Ascending aorta (tissue), 2 donors: ENCODE measurements at regions not wholly inside any gene's neighbourhood (a gene's known extent, or its start where the extent isn't known, plus 50 kb on each side); places are given as distances from the start of the nearest gene placed in this dataset.

Experiments used
- DNase-seq, 2 donors: peaks; one replicate each; pipeline ENCODE4 v3.0.0-alpha.2; 2019; ENCODE audit warnings: low spot score in 2 of 2
- H3K27ac ChIP-seq, 2 donors: fragments of 200-600 bp; sonication (generic); one replicate each; pipeline ENCODE4 v1.5.1; 2016 to 2017; ENCODE audit warnings: mild to moderate bottlenecking in 1 of 2
- H3K27me3 ChIP-seq: fragments of 200-600 bp; sonication (generic); one replicate; pipeline ENCODE4 v1.5.1; 2017
- H3K36me3 ChIP-seq, 2 donors: fragments of 200-600 bp; sonication (generic); one replicate each; pipeline ENCODE4 v1.5.1; 2016
- H3K4me1 ChIP-seq, 2 donors: fragments of 200-600 bp; sonication (generic); one replicate each; pipeline ENCODE4 v1.5.1; 2016 to 2017; ENCODE audit warnings: mild to moderate bottlenecking in 1 of 2
- H3K4me3 ChIP-seq, 2 donors: fragments of 200-600 bp; sonication (generic); one replicate each; pipeline ENCODE4 v1.5.1; 2016 to 2017; ENCODE audit warnings: mild to moderate bottlenecking in 1 of 2
- H3K9me3 ChIP-seq, 2 donors: fragments of 200-600 bp; sonication (generic); one replicate each; pipeline ENCODE4 v1.5.1; 2016
- CTCF ChIP-seq, 3 experiments: fragments of 200-600 bp in 2 of 3; fragments of 450-650 bp in 1 of 3; sonication (generic) in 2 of 3; IDR thresholded peaks; one replicate each; pipeline ENCODE4 v1.5.1; 2016 to 2019; ENCODE audit warnings: antibody characterized with exemption in 3 of 3, mild to moderate bottlenecking in 1 of 3, moderate library complexity in 1 of 3
- intact Hi-C: fragments of 100-400 bp; cut with DNase I; formaldehyde crosslinking; loops from one replicate; pipeline ENCODE4 v1.15.1; 2023

- Histone ChIP-seq H3K27me3 (no peaks in the 10 kb centered on the region), H3K4me3 (no peak overlapping the region), H3K4me1 (no peaks in the 10 kb centered on the region), H3K9me3 (peaks cover 0 to 6% of the 10 kb centered on the region in 2 donors), H3K36me3 (no peaks in the 10 kb centered on the region), H3K27ac (no peak overlapping the region)
- no peak for DNase-seq
- intact Hi-C loops, result no loop called here
- TF ChIP-seq CTCF (IDR thresholded peaks at IDR 0.05), result no peak
Observed at GRCh38 chr1:56310945-56311344, 268.4 kb downstream of the PLPP3 start.

GRCh38 chr1:56309065-56309464 is 270.3 kb downstream of the PLPP3 start:
- H3K27ac ChIP-seq, result no peak overlapping the region
- no peak overlapping the region for H3K4me3 ChIP-seq
- H3K27me3 ChIP-seq, result no peaks in the 10 kb centered on the region
- H3K9me3 ChIP-seq, result peaks cover 0 to 5% of the 10 kb centered on the region in 2 donors
- TF ChIP-seq CTCF (IDR thresholded peaks at IDR 0.05), result no peak
- H3K36me3 ChIP-seq, result no peaks in the 10 kb centered on the region
- intact Hi-C loops, result no loop called here
- no peak for DNase-seq
- no peaks in the 10 kb centered on the region for H3K4me1 ChIP-seq

GRCh38 chr1:56304975-56305374 is 274.4 kb downstream of the PLPP3 start:
- no peak for DNase-seq
- no peak overlapping the region for H3K4me3 ChIP-seq
- H3K9me3 ChIP-seq, result no peaks in the 10 kb centered on the region
- no peaks in the 10 kb centered on the region for H3K27me3 ChIP-seq
- TF ChIP-seq CTCF (IDR thresholded peaks at IDR 0.05), result no peak
- intact Hi-C loops, result no loop called here
- H3K4me1 ChIP-seq, result no peaks in the 10 kb centered on the region
- H3K36me3 ChIP-seq, result no peaks in the 10 kb centered on the region
- H3K27ac ChIP-seq, result no peak overlapping the region

- Histone ChIP-seq H3K9me3 (no peaks in the 10 kb centered on the region), H3K4me3 (no peak overlapping the region), H3K4me1 (no peaks in the 10 kb centered on the region), H3K27me3 (no peaks in the 10 kb centered on the region), H3K36me3 (no peaks in the 10 kb centered on the region), H3K27ac (no peak overlapping the region)
- intact Hi-C loops, result no loop called here
- no peak for DNase-seq
- no peak for TF ChIP-seq CTCF (IDR thresholded peaks at IDR 0.05)
Observed at GRCh38 chr1:56303805-56304204, 275.6 kb downstream of the PLPP3 start.

GRCh38 chr1:56302878-56303277 is 276.5 kb downstream of the PLPP3 start:
- DNase-seq, result no peak
- H3K27me3 ChIP-seq, result no peaks in the 10 kb centered on the region
- intact Hi-C loops, result no loop called here
- H3K4me3 ChIP-seq, result no peak overlapping the region
- H3K36me3 ChIP-seq, result no peaks in the 10 kb centered on the region
- no peaks in the 10 kb centered on the region for H3K4me1 ChIP-seq
- TF ChIP-seq CTCF (IDR thresholded peaks at IDR 0.05), result no peak
- H3K27ac ChIP-seq, result no peak overlapping the region
- H3K9me3 ChIP-seq, result no peaks in the 10 kb centered on the region

- Histone ChIP-seq H3K27me3 (no peaks in the 10 kb centered on the region), H3K36me3 (no peaks in the 10 kb centered on the region), H3K4me1 (no peaks in the 10 kb centered on the region), H3K4me3 (no peak overlapping the region), H3K9me3 (no peaks in the 10 kb centered on the region), H3K27ac (no peak overlapping the region)
- TF ChIP-seq CTCF (IDR thresholded peaks at IDR 0.05), result no peak
- no peak for DNase-seq
- intact Hi-C loops, result no loop called here
Observed at GRCh38 chr1:56301791-56302190, 277.6 kb downstream of the PLPP3 start.
